T-helper 1 cell treated with Interleukin-12 subunit alpha and Interleukin-12 subunit beta and Interleukin-4 antibody, amounts not matched to agents 30 ng/mL and 1 ng/mL, for 36 hours (primary cell): ENCODE measurements at regions not wholly inside any gene's neighbourhood (a gene's known extent, or its start where the extent isn't known, plus 50 kb on each side); places are given as distances from the start of the nearest gene placed in this dataset.
"Not testable (repeated sequence)": the region's sequence is repeated elsewhere in the genome, so short reads cannot be mapped to it uniquely, and the experiment has no call there.

Experiments used
- intact Hi-C: fragments of 100-400 bp; cut with micrococcal nuclease; formaldehyde crosslinking; loops from one replicate; pipeline ENCODE4 v1.15.1; 2024

- intact Hi-C loops: no loop called here
These were observed 999.5 kb downstream of the NCAM2 start for GRCh38 chr21:21997390-21998333.

GRCh38 chr21:22019766-22020165 lies 1021.6 kb downstream of the NCAM2 start:
- intact Hi-C loops: no loop called here

- intact Hi-C loops: no loop called here
These were observed 1022.0 kb downstream of the NCAM2 start for GRCh38 chr21:22020221-22020620.

- intact Hi-C loops: not testable (repeated sequence)
These were observed 1025.7 kb downstream of the NCAM2 start for GRCh38 chr21:22023896-22024295.

- intact Hi-C loops: no loop called here
These were observed 1046.2 kb downstream of the NCAM2 start for GRCh38 chr21:22044431-22044830.

GRCh38 chr21:22046576-22046975 lies 1048.4 kb downstream of the NCAM2 start:
- intact Hi-C loops: no loop called here

GRCh38 chr21:22056904-22057303 lies 1058.7 kb downstream of the NCAM2 start:
- intact Hi-C loops: no loop called here

- intact Hi-C loops: no loop called here
These were observed 1064.4 kb downstream of the NCAM2 start for GRCh38 chr21:22062472-22063139.

- intact Hi-C loops: no loop called here
These were observed 1064.9 kb downstream of the NCAM2 start for GRCh38 chr21:22063140-22063539.

- intact Hi-C loops: no loop called here
These were observed 1078.3 kb downstream of the NCAM2 start for GRCh38 chr21:22076471-22076870.

- intact Hi-C loops: no loop called here
These were observed 1085.7 kb downstream of the NCAM2 start for GRCh38 chr21:22083899-22084298.

GRCh38 chr21:22096314-22096713 lies 1098.1 kb downstream of the NCAM2 start:
- intact Hi-C loops: no loop called here

- intact Hi-C loops: no loop called here
These were observed 1108.7 kb downstream of the NCAM2 start for GRCh38 chr21:22106720-22107410.

- intact Hi-C loops: no loop called here
These were observed 1117.5 kb downstream of the NCAM2 start for GRCh38 chr21:22115746-22116145.

GRCh38 chr21:22120616-22121266 lies 1122.5 kb downstream of the NCAM2 start:
- intact Hi-C loops: no loop called here

GRCh38 chr21:22125581-22125980 lies 1127.4 kb downstream of the NCAM2 start:
- intact Hi-C loops: no loop called here

- intact Hi-C loops: no loop called here
These were observed 1130.5 kb downstream of the NCAM2 start for GRCh38 chr21:22128671-22129070.

GRCh38 chr21:22132358-22133071 lies 1134.3 kb downstream of the NCAM2 start:
- intact Hi-C loops: no loop called here

- intact Hi-C loops: no loop called here
These were observed 1138.5 kb downstream of the NCAM2 start for GRCh38 chr21:22136740-22137139.

GRCh38 chr21:22138297-22139016 lies 1140.2 kb downstream of the NCAM2 start:
- intact Hi-C loops: no loop called here
